ENCODE measurements at regions not wholly inside any gene's neighbourhood (a gene's known extent, or its start where the extent isn't known, plus 50 kb on each side); places are given as distances from the start of the nearest gene placed in this dataset.

- DNase-seq (ENCODE audit: insufficient read length, low spot score) (no peak), FAIRE-seq (no peak)
- no peak for TF ChIP-seq SPI1 (IDR thresholded peaks at IDR 0.05; ENCODE audit: low read depth, low read length)
- TF ChIP-seq POLR2AphosphoS5 (IDR thresholded peaks at IDR 0.05; ENCODE audit: low read depth, low read length) = no peak
- no peak for TF ChIP-seq PAX5 (IDR thresholded peaks at IDR 0.05; ENCODE audit: insufficient read depth, low read length, severe bottlenecking)
- no peak for TF ChIP-seq POU2F2 (IDR thresholded peaks at IDR 0.05; ENCODE audit: low read depth, low read length)
- no peak for TF ChIP-seq POLR2A (IDR thresholded peaks at IDR 0.05; ENCODE audit: low read depth, low read length)
- TF ChIP-seq TAF1 (IDR thresholded peaks at IDR 0.05; ENCODE audit: low read depth, low read length) = no peak
Observed at GRCh38 chr12:124490584-124491305, 76.7 kb downstream of the NCOR2 start.

GRCh38 chr12:124489915-124490583 lies 77.4 kb downstream of the NCOR2 start:
- DNase-seq (ENCODE audit: insufficient read length, low spot score) (no peak), FAIRE-seq (no peak)
- TF ChIP-seq TAF1 (IDR thresholded peaks at IDR 0.05; ENCODE audit: low read depth, low read length) (no peak), SPI1 (IDR thresholded peaks at IDR 0.05; ENCODE audit: low read depth, low read length) (no peak), POU2F2 (IDR thresholded peaks at IDR 0.05; ENCODE audit: low read depth, low read length) (no peak), PAX5 (IDR thresholded peaks at IDR 0.05; ENCODE audit: insufficient read depth, low read length, severe bottlenecking) (no peak), POLR2A (IDR thresholded peaks at IDR 0.05; ENCODE audit: low read depth, low read length) (no peak), POLR2AphosphoS5 (IDR thresholded peaks at IDR 0.05; ENCODE audit: low read depth, low read length) (no peak)

GRCh38 chr12:124489220-124489619 lies 78.2 kb downstream of the NCOR2 start:
- DNase-seq (ENCODE audit: insufficient read length, low spot score) = no peak
- no peak for FAIRE-seq
- TF ChIP-seq POLR2A (IDR thresholded peaks at IDR 0.05; ENCODE audit: low read depth, low read length) = no peak
- TF ChIP-seq TAF1 (IDR thresholded peaks at IDR 0.05; ENCODE audit: low read depth, low read length) = no peak
- no peak for TF ChIP-seq POU2F2 (IDR thresholded peaks at IDR 0.05; ENCODE audit: low read depth, low read length)
- no peak for TF ChIP-seq POLR2AphosphoS5 (IDR thresholded peaks at IDR 0.05; ENCODE audit: low read depth, low read length)
- TF ChIP-seq SPI1 (IDR thresholded peaks at IDR 0.05; ENCODE audit: low read depth, low read length) = no peak
- no peak for TF ChIP-seq PAX5 (IDR thresholded peaks at IDR 0.05; ENCODE audit: insufficient read depth, low read length, severe bottlenecking)

GRCh38 chr12:124488520-124488919 lies 78.9 kb downstream of the NCOR2 start:
- DNase-seq (ENCODE audit: insufficient read length, low spot score) = no peak
- TF ChIP-seq POLR2AphosphoS5 (IDR thresholded peaks at IDR 0.05; ENCODE audit: low read depth, low read length) (no peak), POU2F2 (IDR thresholded peaks at IDR 0.05; ENCODE audit: low read depth, low read length) (no peak), SPI1 (IDR thresholded peaks at IDR 0.05; ENCODE audit: low read depth, low read length) (no peak), TAF1 (IDR thresholded peaks at IDR 0.05; ENCODE audit: low read depth, low read length) (no peak), PAX5 (IDR thresholded peaks at IDR 0.05; ENCODE audit: insufficient read depth, low read length, severe bottlenecking) (no peak), POLR2A (IDR thresholded peaks at IDR 0.05; ENCODE audit: low read depth, low read length) (no peak)
- no peak for FAIRE-seq

- FAIRE-seq = no peak
- DNase-seq (ENCODE audit: insufficient read length, low spot score) = no peak
- TF ChIP-seq POLR2AphosphoS5 (IDR thresholded peaks at IDR 0.05; ENCODE audit: low read depth, low read length) (no peak), POLR2A (IDR thresholded peaks at IDR 0.05; ENCODE audit: low read depth, low read length) (no peak)
Observed at GRCh38 chr12:124487834-124488165, 79.6 kb downstream of the NCOR2 start.

GRCh38 chr12:124487066-124487833 lies 80.2 kb downstream of the NCOR2 start:
- TF ChIP-seq SPI1 (IDR thresholded peaks at IDR 0.05; ENCODE audit: low read depth, low read length) = peak; percentile 54; the same call in 1 of the 2 replicates
- TF ChIP-seq POLR2AphosphoS5 (IDR thresholded peaks at IDR 0.05; ENCODE audit: low read depth, low read length) = no peak
- FAIRE-seq (peak; percentile 33), DNase-seq (ENCODE audit: insufficient read length, low spot score) (no peak)

GRCh38 chr12:124486346-124486963 lies 81.0 kb downstream of the NCOR2 start:
- no peak for TF ChIP-seq POU2F2 (IDR thresholded peaks at IDR 0.05; ENCODE audit: low read depth, low read length)
- TF ChIP-seq TAF1 (IDR thresholded peaks at IDR 0.05; ENCODE audit: low read depth, low read length) = no peak
- no peak for TF ChIP-seq SPI1 (IDR thresholded peaks at IDR 0.05; ENCODE audit: low read depth, low read length)
- no peak for TF ChIP-seq PAX5 (IDR thresholded peaks at IDR 0.05; ENCODE audit: insufficient read depth, low read length, severe bottlenecking)
- TF ChIP-seq POLR2AphosphoS5 (IDR thresholded peaks at IDR 0.05; ENCODE audit: low read depth, low read length) = no peak
- no peak for TF ChIP-seq POLR2A (IDR thresholded peaks at IDR 0.05; ENCODE audit: low read depth, low read length)
- FAIRE-seq (no peak), DNase-seq (ENCODE audit: insufficient read length, low spot score) (no peak)

GRCh38 chr12:124485371-124485770 lies 82.0 kb downstream of the NCOR2 start:
- FAIRE-seq (no peak), DNase-seq (ENCODE audit: insufficient read length, low spot score) (no peak)
- TF ChIP-seq TAF1 (IDR thresholded peaks at IDR 0.05; ENCODE audit: low read depth, low read length) (no peak), POU2F2 (IDR thresholded peaks at IDR 0.05; ENCODE audit: low read depth, low read length) (no peak), PAX5 (IDR thresholded peaks at IDR 0.05; ENCODE audit: insufficient read depth, low read length, severe bottlenecking) (no peak), POLR2AphosphoS5 (IDR thresholded peaks at IDR 0.05; ENCODE audit: low read depth, low read length) (no peak), POLR2A (IDR thresholded peaks at IDR 0.05; ENCODE audit: low read depth, low read length) (no peak), SPI1 (IDR thresholded peaks at IDR 0.05; ENCODE audit: low read depth, low read length) (no peak)

- DNase-seq (ENCODE audit: insufficient read length, low spot score) (no peak), FAIRE-seq (peak; percentile 95)
- peak; percentile 58; the same call in 1 of the 2 replicates for TF ChIP-seq POU2F2 (IDR thresholded peaks at IDR 0.05; ENCODE audit: low read depth, low read length)
- no peak for TF ChIP-seq PAX5 (IDR thresholded peaks at IDR 0.05; ENCODE audit: insufficient read depth, low read length, severe bottlenecking)
- TF ChIP-seq POLR2AphosphoS5 (IDR thresholded peaks at IDR 0.05; ENCODE audit: low read depth, low read length) = 0 out of 2 replicates have a peak, but pooled peaks have one; percentile 50
Observed at GRCh38 chr12:124484526-124484953, 82.9 kb downstream of the NCOR2 start.

Data from GM12891 (cell line).